HEK293 (cell line): ENCODE measurements at regions not wholly inside any gene's neighbourhood (a gene's known extent, or its start where the extent isn't known, plus 50 kb on each side); places are given as distances from the start of the nearest gene placed in this dataset.

Experiments
- CTCF ChIA-PET: fragments of 350-600 bp; formaldehyde crosslinking; extraction: SDS; loops from one replicate; lab custom pipeline; 2021; ENCODE audit warnings: antibody characterized with exemption; lab: Yijun Ruan, JAX
- POLR2A ChIA-PET: fragments of 300-600 bp; formaldehyde crosslinking; extraction: SDS; loops from one replicate; lab custom pipeline; 2020; ENCODE audit warnings: antibody characterized with exemption, inconsistent platforms; lab: Yijun Ruan, JAX
- H3K27ac ChIP-seq: fragments of 200-500 bp; sonication (Bioruptor generic); 2 replicates; pipeline ENCODE4 v1.5.1; 2014; ENCODE audit warnings: low read depth, low read length, control low read depth, inconsistent platforms; ENCODE audit errors: extremely low read depth
- H3K36me3 ChIP-seq, 2 experiments: fragments of 200-500 bp in 1 of 2; sonication (Bioruptor generic) in 1 of 2; 1 replicate in 1 of 2; 2 replicates in 1 of 2; pipeline ENCODE4 v1.5.1; 2014 to 2017; ENCODE audit warnings: inconsistent platforms in 2 of 2, low read length in 2 of 2; ENCODE audit not compliant: control insufficient read depth in 2 of 2, insufficient read depth in 1 of 2
- H3K4me1 ChIP-seq: fragments of 200-500 bp; sonication (Bioruptor generic); 2 replicates; pipeline ENCODE4 v1.5.1; 2014; ENCODE audit warnings: mild to moderate bottlenecking, low read length, inconsistent platforms; ENCODE audit not compliant: control insufficient read depth, insufficient read depth
- H3K4me3 ChIP-seq: 2 replicates; pipeline ENCODE4 v1.5.1; 2011; ENCODE audit warnings: low read depth, mild to moderate bottlenecking, control low read depth, low read length, moderate library complexity
- H3K9me3 ChIP-seq: fragments of 200-500 bp; sonication (Bioruptor generic); 2 replicates; pipeline ENCODE4 v1.5.1; 2014; ENCODE audit warnings: low read depth, low read length, inconsistent platforms; ENCODE audit not compliant: control insufficient read depth, insufficient read depth
- FEZF1 ChIP-seq: fragments of 450-650 bp; formaldehyde crosslinking; IDR thresholded peaks from 2 replicates; pipeline ENCODE4 v1.5.1; 2016; ENCODE audit warnings: missing biosample characterization, missing genetic modification characterization
- GFI1B ChIP-seq: fragments of 450-650 bp; formaldehyde crosslinking; IDR thresholded peaks from 2 replicates; pipeline ENCODE4 v1.5.1; 2016; ENCODE audit warnings: missing biosample characterization, missing genetic modification characterization
- GLI4 ChIP-seq: fragments of 450-650 bp; formaldehyde crosslinking; IDR thresholded peaks from 2 replicates; pipeline ENCODE4 v1.5.1; 2016; ENCODE audit warnings: missing biosample characterization, missing genetic modification characterization
- KLF8 ChIP-seq: fragments of 450-650 bp; formaldehyde crosslinking; IDR thresholded peaks from 2 replicates; pipeline ENCODE4 v1.5.1; 2016; ENCODE audit warnings: missing biosample characterization, missing genetic modification characterization
- ZBTB26 ChIP-seq: fragments of 450-650 bp; formaldehyde crosslinking; optimal IDR thresholded peaks from 2 replicates; pipeline ENCODE3; 2016; ENCODE audit warnings: missing biosample characterization, mild to moderate bottlenecking, missing genetic modification characterization
- ZFP41 ChIP-seq: fragments of 450-650 bp; formaldehyde crosslinking; IDR thresholded peaks from 2 replicates; pipeline ENCODE4 v1.5.1; 2016; ENCODE audit warnings: missing biosample characterization, missing genetic modification characterization, borderline replicate concordance
- ZNF10 ChIP-seq: fragments of 450-650 bp; formaldehyde crosslinking; IDR thresholded peaks from 2 replicates; pipeline ENCODE4 v1.5.1; 2017; ENCODE audit warnings: missing biosample characterization, missing genetic modification characterization
- ZNF211 ChIP-seq: fragments of 450-650 bp; formaldehyde crosslinking; IDR thresholded peaks from 2 replicates; pipeline ENCODE4 v1.5.1; 2016; ENCODE audit warnings: low read depth, missing biosample characterization, missing genetic modification characterization
- ZNF221 ChIP-seq: fragments of 450-650 bp; formaldehyde crosslinking; IDR thresholded peaks from 2 replicates; pipeline ENCODE4 v1.5.1; 2017; ENCODE audit warnings: missing biosample characterization, missing genetic modification characterization, borderline replicate concordance
- ZNF311 ChIP-seq: fragments of 450-650 bp; formaldehyde crosslinking; IDR thresholded peaks from 2 replicates; pipeline ENCODE4 v1.5.1; 2017; ENCODE audit warnings: missing biosample characterization, missing genetic modification characterization, borderline replicate concordance
- ZNF350 ChIP-seq: fragments of 450-650 bp; formaldehyde crosslinking; IDR thresholded peaks from 2 replicates; pipeline ENCODE4 v1.5.0; 2017; ENCODE audit warnings: missing biosample characterization, mild to moderate bottlenecking, missing genetic modification characterization
- ZNF488 ChIP-seq: fragments of 450-650 bp; formaldehyde crosslinking; IDR thresholded peaks from 2 replicates; pipeline ENCODE4 v1.5.1; 2016; ENCODE audit warnings: missing biosample characterization, missing genetic modification characterization
- ZNF514 ChIP-seq: fragments of 450-650 bp; formaldehyde crosslinking; IDR thresholded peaks from 2 replicates; pipeline ENCODE4 v1.5.1; 2016; ENCODE audit warnings: missing biosample characterization, missing genetic modification characterization
- ZNF610 ChIP-seq: fragments of 450-650 bp; formaldehyde crosslinking; IDR thresholded peaks from 2 replicates; pipeline ENCODE4 v1.5.1; 2016; ENCODE audit warnings: missing biosample characterization, missing genetic modification characterization, borderline replicate concordance
- ZNF776 ChIP-seq: fragments of 450-650 bp; formaldehyde crosslinking; IDR thresholded peaks from 2 replicates; pipeline ENCODE4 v1.5.0; 2017; ENCODE audit warnings: missing biosample characterization, missing genetic modification characterization, borderline replicate concordance
- ZXDB ChIP-seq: fragments of 450-650 bp; formaldehyde crosslinking; IDR thresholded peaks from 2 replicates; pipeline ENCODE4 v1.5.1; 2016; ENCODE audit warnings: missing biosample characterization, missing genetic modification characterization
- TF ChIP-seq, protein P1 (sequence below): fragments of 450-650 bp; formaldehyde crosslinking; IDR thresholded peaks from 2 replicates; pipeline ENCODE4 v1.5.1; 2016; ENCODE audit warnings: missing biosample characterization, missing genetic modification characterization
- TF ChIP-seq, protein P2 (sequence below): fragments of 450-650 bp; formaldehyde crosslinking; IDR thresholded peaks from 2 replicates; pipeline ENCODE4 v1.5.1; 2016; ENCODE audit warnings: missing biosample characterization, missing genetic modification characterization
- TF ChIP-seq, protein P3 (sequence below): fragments of 450-650 bp; formaldehyde crosslinking; IDR thresholded peaks from 2 replicates; pipeline ENCODE4 v1.5.1; 2017; ENCODE audit warnings: missing biosample characterization, missing genetic modification characterization
- TF ChIP-seq, protein P4 (sequence below): fragments of 450-650 bp; formaldehyde crosslinking; IDR thresholded peaks from 2 replicates; pipeline ENCODE4 v1.5.1; 2016; ENCODE audit warnings: missing biosample characterization, missing genetic modification characterization

DNA sequence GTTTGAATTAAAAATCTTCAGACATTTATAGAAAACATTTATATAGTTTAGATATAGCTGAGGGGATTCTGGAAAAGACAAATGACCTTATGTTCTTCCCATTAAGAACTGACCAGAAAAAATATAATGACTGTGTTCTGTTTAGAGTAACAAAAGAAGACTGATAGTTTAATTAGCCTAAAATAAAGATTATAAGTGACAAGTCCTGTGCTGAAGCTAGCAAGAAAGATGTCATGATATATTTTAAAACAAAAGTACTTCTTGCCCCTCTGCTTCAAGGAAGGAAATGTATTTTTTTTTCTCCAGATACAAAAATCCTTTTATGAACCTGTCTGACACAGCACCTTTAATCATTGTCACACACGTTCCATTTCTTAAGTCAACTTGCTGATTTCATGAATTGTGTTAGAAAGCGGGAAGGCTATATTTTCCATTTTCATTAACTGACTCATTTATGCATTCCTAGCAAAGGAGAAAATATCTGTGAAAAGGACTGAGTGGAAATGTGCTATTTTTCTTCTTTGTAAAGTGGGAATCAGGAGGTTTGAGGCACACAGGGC, 690.7 kb upstream of the GOT2 start (continued):
- TF ChIP-seq ZFP41 (tag by site-specific recombination) (no peak), ZBTB26 (tag by site-specific recombination) (no peak)

DNA sequence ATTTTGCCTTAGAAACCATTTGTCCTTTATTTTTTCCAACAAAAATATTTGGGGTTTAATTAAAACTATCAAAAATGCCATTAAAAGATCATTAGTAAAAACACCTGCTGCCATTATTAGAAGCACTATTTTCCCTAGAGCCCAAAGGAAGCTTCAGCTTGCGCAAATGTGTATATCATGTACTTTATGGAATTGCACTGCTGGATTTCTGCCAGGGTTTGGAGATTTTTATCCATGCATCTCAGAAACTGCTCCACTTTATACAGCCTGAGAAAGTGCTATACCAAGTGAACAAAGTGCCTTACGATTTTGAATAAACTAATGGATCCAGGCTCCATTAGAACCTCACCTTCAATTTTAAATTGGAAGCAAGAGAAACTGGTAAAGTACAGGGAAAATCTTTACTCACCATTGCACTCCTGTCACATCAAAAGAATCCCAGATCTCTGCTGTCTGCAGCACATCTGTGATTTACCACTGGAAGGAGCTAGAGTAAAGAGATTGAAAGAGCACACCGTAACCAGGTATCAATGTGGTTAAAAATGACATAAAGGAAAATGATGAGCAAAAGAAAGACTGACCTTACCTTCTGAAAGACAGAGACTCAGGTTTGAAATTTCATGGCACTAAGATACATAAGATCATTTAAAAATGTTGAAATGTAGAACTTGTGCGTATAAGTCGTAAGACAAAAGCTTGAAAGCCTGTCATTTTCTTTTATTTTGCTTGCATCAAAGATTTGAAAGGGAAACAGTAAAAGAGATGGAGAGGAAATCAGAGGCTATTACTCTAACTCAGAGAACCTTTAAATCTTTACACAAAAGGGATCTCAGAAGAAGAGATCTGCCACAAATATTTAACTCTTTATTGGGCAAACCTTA, 678.1 kb upstream of the GOT2 start:
- no peaks in the 10 kb centered on the region for H3K36me3 ChIP-seq
- ChIA-PET CTCF (no interaction called here), POLR2A (no interaction called here)
- H3K4me3 ChIP-seq, result no peak overlapping the region
- no peak overlapping the region for H3K27ac ChIP-seq
- H3K4me1 ChIP-seq, result no peaks in the 10 kb centered on the region
- no peak for TF ChIP-seq GLI4 (tag by site-specific recombination)
- TF ChIP-seq ZNF10, result no peak
- H3K9me3 ChIP-seq, result no peaks in the 10 kb centered on the region

- H3K4me1 ChIP-seq, result no peaks in the 10 kb centered on the region
- POLR2A ChIA-PET, result no interaction called here
- H3K36me3 ChIP-seq, result no peaks in the 10 kb centered on the region
- TF ChIP-seq FEZF1 (tag by site-specific recombination) (no peak), ZNF221 (tag by site-specific recombination) (no peak), ZNF488 (tag by site-specific recombination) (no peak), ZNF776 (no peak), ZNF514 (tag by site-specific recombination) (no peak), ZNF350 (tag by site-specific recombination) (no peak), ZNF311 (tag by site-specific recombination) (no peak), ZXDB (tag by site-specific recombination) (no peak), GFI1B (tag by site-specific recombination) (no peak), ZNF211 (tag by site-specific recombination) (no peak), ZNF610 (tag by site-specific recombination) (no peak), KLF8 (no peak)
- TF ChIP-seq, protein P1, sequence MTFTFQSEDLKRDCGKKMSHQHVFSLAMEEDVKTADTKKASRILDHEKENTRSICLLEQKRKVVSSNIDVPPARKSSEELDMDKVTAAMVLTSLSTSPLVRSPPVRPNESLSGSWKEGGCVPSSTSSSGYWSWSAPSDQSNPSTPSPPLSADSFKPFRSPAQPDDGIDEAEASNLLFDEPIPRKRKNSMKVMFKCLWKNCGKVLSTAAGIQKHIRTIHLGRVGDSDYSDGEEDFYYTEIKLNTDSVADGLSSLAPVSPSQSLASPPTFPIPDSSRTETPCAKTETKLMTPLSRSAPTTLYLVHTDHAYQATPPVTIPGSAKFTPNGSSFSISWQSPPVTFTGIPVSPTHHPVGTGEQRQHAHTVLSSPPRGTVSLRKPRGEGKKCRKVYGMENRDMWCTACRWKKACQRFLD (tag by site-specific recombination), result no peak
- TF ChIP-seq, protein P2, sequence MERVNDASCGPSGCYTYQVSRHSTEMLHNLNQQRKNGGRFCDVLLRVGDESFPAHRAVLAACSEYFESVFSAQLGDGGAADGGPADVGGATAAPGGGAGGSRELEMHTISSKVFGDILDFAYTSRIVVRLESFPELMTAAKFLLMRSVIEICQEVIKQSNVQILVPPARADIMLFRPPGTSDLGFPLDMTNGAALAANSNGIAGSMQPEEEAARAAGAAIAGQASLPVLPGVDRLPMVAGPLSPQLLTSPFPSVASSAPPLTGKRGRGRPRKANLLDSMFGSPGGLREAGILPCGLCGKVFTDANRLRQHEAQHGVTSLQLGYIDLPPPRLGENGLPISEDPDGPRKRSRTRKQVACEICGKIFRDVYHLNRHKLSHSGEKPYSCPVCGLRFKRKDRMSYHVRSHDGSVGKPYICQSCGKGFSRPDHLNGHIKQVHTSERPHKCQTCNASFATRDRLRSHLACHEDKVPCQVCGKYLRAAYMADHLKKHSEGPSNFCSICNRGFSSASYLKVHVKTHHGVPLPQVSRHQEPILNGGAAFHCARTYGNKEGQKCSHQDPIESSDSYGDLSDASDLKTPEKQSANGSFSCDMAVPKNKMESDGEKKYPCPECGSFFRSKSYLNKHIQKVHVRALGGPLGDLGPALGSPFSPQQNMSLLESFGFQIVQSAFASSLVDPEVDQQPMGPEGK (tag by site-specific recombination), result no peak
- TF ChIP-seq, protein P3, sequence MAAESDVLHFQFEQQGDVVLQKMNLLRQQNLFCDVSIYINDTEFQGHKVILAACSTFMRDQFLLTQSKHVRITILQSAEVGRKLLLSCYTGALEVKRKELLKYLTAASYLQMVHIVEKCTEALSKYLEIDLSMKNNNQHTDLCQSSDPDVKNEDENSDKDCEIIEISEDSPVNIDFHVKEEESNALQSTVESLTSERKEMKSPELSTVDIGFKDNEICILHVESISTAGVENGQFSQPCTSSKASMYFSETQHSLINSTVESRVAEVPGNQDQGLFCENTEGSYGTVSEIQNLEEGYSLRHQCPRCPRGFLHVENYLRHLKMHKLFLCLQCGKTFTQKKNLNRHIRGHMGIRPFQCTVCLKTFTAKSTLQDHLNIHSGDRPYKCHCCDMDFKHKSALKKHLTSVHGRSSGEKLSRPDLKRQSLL (tag by site-specific recombination), result no peak
- TF ChIP-seq, protein P4, sequence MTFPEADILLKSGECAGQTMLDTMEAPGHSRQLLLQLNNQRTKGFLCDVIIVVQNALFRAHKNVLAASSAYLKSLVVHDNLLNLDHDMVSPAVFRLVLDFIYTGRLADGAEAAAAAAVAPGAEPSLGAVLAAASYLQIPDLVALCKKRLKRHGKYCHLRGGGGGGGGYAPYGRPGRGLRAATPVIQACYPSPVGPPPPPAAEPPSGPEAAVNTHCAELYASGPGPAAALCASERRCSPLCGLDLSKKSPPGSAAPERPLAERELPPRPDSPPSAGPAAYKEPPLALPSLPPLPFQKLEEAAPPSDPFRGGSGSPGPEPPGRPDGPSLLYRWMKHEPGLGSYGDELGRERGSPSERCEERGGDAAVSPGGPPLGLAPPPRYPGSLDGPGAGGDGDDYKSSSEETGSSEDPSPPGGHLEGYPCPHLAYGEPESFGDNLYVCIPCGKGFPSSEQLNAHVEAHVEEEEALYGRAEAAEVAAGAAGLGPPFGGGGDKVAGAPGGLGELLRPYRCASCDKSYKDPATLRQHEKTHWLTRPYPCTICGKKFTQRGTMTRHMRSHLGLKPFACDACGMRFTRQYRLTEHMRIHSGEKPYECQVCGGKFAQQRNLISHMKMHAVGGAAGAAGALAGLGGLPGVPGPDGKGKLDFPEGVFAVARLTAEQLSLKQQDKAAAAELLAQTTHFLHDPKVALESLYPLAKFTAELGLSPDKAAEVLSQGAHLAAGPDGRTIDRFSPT, result no peak
- TF ChIP-seq, all 188 proteins: peak for 0
- Histone ChIP-seq H3K27ac (no peak overlapping the region), H3K9me3 (no peaks in the 10 kb centered on the region), H3K4me3 (no peak overlapping the region)
- CTCF ChIA-PET, result no interaction called here
Observed at GRCh38 chr16:59410451-59410850, 676.3 kb upstream of the GOT2 start.
